HG03066 (cell line): ENCODE measurements at regions not wholly inside any gene's neighbourhood (a gene's known extent, or its start where the extent isn't known, plus 50 kb on each side); places are given as distances from the start of the nearest gene placed in this dataset.
"Not testable (repeated sequence)": the region's sequence is repeated elsewhere in the genome, so short reads cannot be mapped to it uniquely, and the experiment has no call there.

Experiments
- ATAC-seq: cut with Tn5 transposase; IDR thresholded peaks from one replicate; pipeline ENCODE4 v1.9.1; 2021; ENCODE audit warnings: low read depth; ENCODE audit not compliant: unreplicated experiment

DNA sequence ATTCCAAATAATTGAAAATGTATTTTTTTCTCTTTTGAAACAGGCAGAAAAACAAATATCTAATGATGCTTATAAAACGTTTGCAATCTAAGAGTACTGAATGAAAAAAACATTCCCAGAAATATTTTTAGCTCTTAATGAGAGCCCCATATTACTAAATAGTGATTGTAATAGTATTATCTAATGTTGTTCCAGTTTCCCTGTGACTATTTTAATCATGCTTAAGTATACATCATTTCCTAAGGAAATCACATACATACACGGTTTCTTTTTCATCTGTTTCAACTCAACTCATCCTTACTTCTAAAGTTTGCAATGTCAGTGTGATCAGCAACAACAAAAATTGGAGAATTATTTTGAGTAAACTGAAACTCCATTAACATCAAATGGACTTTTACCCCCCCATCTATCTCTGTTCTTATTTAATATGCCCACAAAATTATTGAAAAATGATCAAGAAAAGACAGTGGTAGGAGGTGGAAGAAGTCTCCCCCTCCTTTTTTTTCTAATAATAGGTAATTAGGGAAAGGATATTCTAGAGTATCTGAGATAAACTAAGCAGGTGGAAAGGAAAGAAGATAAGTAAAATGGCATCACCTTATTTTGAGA, 530.1 kb upstream of the ATP2B1 start:
- ATAC-seq = no peak

- no peak for ATAC-seq
These were observed 529.2 kb upstream of the ATP2B1 start for GRCh38 chr12:90237841-90238240.

- ATAC-seq = no peak
These were observed 527.0 kb upstream of the ATP2B1 start for GRCh38 chr12:90235642-90236041.

DNA sequence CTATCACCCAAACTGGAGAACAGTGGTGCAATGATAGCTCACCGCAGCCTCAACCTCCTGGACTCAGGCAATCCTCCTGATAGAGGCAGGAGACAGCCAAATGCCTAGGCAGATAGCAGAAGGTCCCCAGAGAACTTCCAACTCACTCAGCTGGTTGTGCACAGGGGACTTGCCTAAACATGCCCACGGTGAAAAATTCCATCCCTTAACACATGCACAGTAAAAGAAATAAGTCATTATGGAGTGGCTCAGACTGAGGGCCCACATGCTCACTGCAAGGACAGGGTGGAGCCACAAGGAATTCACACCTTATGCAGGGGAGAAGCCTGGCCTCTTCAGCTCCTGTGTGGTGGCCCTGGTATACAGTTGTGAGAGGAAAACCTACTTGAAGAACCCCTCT, 525.8 kb upstream of the ATP2B1 start:
- ATAC-seq = no peak

DNA sequence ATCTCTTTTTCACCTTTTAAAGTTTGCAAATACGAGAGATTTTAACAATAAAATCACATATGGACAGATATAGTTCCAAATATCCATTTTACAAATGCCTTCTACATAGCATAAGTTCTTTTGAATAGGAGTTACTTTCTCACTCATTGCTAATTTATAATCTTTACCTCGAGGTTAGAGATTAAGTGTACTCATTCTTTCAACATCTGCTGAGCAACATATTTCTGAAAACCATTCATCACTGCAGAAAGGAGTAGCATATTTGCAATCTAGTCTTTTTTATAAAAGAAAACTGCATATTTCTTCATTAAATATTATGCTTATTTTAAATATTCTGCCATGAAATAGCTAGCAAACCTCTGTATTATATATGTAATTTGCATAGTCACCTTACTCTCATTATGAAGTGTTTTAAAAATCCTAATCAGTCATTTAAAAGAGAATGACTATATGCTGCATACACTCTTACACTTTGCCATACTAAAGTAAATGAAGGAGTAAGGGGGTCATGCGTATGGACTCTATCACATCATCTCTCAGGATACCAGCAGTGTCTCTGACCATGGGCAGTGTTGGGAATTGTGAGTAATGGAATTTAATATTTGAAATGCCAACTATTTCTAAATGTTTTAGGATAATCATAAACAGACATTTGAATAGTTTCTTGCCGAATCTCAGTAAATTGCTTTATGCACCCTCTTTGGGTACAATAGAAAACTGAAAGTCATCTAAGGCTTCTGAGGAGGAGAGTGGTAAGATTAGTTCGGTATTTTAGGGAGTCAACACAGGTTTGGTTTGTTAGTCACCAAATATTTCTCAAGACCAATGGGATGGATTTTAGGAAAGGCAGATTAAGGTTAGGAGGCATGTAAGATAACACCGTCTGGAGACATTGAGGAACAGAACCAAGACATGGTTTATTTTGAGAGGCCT, 524.8 kb upstream of the ATP2B1 start:
- ATAC-seq = no peak

GRCh38 chr12:90229407-90230170, 521.0 kb upstream of the ATP2B1 start:
- ATAC-seq = no peak

GRCh38 chr12:90226211-90226610, 517.6 kb upstream of the ATP2B1 start:
- ATAC-seq = no peak

- no peak for ATAC-seq
These were observed 508.2 kb upstream of the ATP2B1 start for GRCh38 chr12:90216815-90217214.

DNA sequence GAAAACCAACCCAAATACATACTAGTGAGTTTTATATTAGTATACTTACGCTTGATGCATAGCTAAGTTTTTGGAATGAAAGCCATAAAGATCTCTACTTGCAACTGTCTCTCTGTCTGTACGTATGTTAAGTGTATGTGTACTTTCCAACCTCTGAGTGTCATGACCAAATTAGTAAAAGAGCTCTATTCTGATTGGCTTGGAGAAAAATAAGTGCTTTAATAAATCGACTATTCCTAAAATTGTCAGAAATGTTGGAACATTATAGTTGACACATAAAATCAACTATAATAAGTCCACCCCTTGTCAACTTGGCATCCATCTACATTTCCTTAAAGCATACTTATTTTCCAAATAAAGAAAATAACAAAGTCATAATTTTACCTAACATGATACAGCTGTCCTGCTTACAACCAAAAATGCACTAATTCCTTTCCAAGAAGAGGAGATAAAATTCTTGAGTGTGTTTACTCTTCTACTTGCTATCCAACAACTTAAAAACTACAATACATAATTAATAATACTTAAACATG, 507.4 kb upstream of the ATP2B1 start:
- ATAC-seq = no peak

DNA sequence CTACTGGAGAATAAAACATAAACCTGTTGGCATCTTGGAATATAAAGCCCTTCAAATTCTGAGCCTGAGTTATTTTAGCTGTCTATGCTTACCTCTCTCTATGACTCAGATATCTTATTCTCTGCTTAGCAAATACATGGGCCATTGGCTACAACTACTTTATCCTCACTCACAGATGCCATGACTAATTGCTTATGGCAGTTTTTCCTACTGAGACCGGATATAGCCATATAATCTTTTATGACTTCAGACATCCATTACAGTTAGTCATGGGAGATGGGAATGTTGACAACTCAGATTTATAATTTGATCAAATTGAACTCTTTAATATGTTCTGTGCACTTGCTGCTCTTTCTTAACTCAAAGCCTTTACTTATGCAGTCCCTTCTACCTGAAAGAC, 502.4 kb upstream of the ATP2B1 start:
- ATAC-seq = no peak

DNA sequence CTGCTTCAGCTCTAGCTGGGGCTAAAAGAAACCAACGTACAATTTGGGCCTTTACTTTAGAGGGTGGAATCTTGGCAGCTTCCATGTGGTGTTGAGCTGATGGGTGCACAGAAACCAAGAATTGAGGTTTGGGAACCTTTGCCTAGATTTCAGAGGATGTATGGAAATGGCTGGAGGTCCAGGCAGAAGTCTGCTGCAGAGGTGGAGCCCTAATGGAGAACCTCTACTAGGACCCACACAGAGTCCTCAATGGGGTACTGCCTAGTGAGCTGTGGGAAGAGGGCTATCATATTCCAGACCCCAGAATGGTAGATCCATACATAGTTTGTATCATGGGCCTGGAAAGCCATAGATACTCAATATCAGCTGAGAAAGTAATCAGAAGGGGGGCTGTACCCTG, 500.4 kb upstream of the ATP2B1 start:
- no peak for ATAC-seq

- ATAC-seq = not testable (repeated sequence)
These were observed 499.7 kb upstream of the ATP2B1 start for GRCh38 chr12:90208379-90208778.

GRCh38 chr12:90207799-90208198, 499.2 kb upstream of the ATP2B1 start:
- no peak for ATAC-seq

DNA sequence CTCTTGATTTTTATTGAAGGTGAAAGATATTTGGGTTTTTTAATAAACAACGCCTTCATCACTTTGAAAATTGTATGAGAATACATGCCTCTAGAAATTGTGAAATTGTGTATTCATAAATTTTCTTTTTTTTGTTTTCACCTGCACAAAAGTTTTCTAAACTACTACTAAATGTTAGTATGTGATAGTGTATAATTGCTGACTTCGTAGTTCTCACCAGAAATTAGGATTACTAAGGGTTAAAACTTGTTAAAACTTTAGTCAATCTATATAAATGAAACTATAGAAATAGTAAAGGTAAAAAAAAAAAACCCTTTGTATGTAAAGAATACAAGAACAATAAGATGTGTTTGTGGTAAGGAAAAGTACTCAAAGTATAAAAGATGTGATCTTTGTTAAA, 496.5 kb upstream of the ATP2B1 start:
- no peak for ATAC-seq

DNA sequence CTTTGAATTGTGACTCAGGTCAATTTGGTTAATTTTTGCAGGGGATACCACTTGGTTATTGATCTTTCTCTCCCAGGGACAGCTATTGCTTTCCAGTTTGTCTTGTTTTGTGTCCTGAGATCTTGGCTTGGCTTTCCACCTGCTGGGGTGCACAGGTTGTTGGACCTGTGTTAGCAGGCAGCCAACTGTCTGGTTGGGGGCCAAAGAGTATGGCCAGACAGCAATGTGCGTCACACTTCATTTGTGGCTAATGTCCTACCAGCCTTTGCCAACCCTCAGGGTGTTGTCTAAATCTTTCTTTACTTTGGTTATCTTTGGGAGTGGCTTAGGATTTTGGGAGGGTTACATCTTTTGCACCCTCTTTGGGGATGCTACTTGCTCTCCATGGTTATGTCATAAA, 494.9 kb upstream of the ATP2B1 start:
- ATAC-seq = no peak

- ATAC-seq = no peak
These were observed 490.4 kb upstream of the ATP2B1 start for GRCh38 chr12:90199006-90199405.

- no peak for ATAC-seq
These were observed 484.9 kb upstream of the ATP2B1 start for GRCh38 chr12:90193500-90193899.

DNA sequence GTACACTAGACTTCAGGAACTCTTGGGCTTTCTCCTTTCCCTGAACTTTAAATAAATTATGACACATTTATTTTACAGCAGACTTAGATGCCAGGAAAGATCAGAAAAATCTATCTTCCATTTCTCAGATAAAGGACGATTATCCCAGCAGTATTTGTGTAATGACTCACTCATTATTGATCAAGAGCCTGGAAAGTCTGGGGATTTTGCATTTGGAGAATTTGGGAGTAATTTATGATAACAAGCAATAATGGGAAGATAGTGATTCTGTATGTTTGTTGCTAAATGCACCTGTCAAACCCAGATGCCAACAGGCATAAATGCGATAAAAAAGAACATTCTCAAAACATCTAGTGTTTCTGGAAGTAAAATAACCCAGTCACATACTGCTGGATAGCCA, 480.2 kb upstream of the ATP2B1 start:
- ATAC-seq = no peak

DNA sequence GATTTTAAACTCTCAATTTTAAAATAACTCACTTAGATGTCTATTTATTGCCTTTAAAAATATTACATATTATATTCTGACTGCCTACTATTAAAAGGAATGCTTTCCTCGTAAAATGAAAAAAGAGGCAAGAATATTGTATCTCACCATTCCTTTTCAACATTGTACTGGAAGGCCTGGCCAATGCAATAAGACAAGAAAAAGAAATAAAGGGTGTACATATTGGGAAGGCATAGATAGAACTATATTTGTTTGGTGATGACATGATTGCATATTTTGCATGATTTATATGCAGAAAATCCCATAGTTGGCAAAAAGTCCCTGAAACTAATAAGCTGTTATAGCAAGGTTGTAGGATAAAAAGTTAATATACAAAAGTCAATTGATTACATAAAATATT, 474.6 kb upstream of the ATP2B1 start:
- no peak for ATAC-seq

- ATAC-seq = no peak
These were observed 472.6 kb upstream of the ATP2B1 start for GRCh38 chr12:90181216-90181615.

DNA sequence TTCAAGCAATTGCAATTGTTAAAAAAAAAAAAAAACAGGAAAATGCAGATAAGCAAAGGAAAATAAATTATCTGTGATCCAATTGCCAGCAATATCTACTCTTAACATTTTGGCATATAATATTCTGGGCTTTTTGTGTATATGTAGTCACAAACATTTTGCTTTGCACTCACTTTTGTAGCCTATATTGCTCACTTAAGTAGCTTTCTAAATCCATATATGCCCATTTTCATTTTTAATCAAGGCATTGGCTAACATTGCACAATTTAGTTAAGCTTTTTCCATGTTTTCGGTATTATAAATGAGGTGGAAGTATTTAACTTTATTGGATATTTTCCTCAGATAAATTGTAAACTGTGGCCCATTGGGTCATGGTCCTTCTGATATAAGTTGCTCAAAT, 466.3 kb upstream of the ATP2B1 start:
- ATAC-seq = no peak
